ENCODE measurements at regions not wholly inside any gene's neighbourhood (a gene's known extent, or its start where the extent isn't known, plus 50 kb on each side); places are given as distances from the start of the nearest gene placed in this dataset.

- TF ChIP-seq CTCF (IDR thresholded peaks at IDR 0.05), result no peak
- TF ChIP-seq POLR2A (IDR thresholded peaks at IDR 0.05), result no peak
These were observed 268.2 kb upstream of the SSTR1 start for GRCh38 chr14:37939442-37940028.
